K562 (cell line): ENCODE measurements at regions not wholly inside any gene's neighbourhood (a gene's known extent, or its start where the extent isn't known, plus 50 kb on each side); places are given as distances from the start of the nearest gene placed in this dataset.

Experiments
- DIDO1 ChIP-seq: fragments of 450-650 bp; IDR thresholded peaks from 2 replicates; pipeline ENCODE4 v1.6.1; 2016; ENCODE audit warnings: low read depth, missing biosample characterization, missing genetic modification characterization
- FOXA1 ChIP-seq: fragments of 450-650 bp; IDR thresholded peaks from 2 replicates; pipeline ENCODE4 v1.6.1; 2016; ENCODE audit warnings: mild to moderate bottlenecking, borderline replicate concordance
- HLTF ChIP-seq: fragments of 450-650 bp; IDR thresholded peaks from 2 replicates; pipeline ENCODE4 v1.6.1; 2016
- KAT8 ChIP-seq: fragments of 450-650 bp; IDR thresholded peaks from 2 replicates; pipeline ENCODE4 v1.6.1; 2016; ENCODE audit warnings: low read depth, mild to moderate bottlenecking
- ZNF609 ChIP-seq: sonication (generic); formaldehyde crosslinking; IDR thresholded peaks from 2 replicates; pipeline ENCODE4 v1.8.1; 2023; ENCODE audit warnings: missing genetic modification reagents, mild to moderate bottlenecking, borderline replicate concordance
- TF ChIP-seq, protein P1 (sequence below): fragments of 250-450 bp; sonication (Bioruptor Pico); IDR thresholded peaks from 2 replicates; pipeline ENCODE4 v1.5.1; 2021; ENCODE audit warnings: mild to moderate bottlenecking

GRCh38 chr5:171513591-171513990 is 94.1 kb downstream of the FGF18 start (continued):
- no peak for TF ChIP-seq ZNF609 (CRISPR knock-in tag)
- TF ChIP-seq FOXA1 = no peak
- no peak for TF ChIP-seq DIDO1
- no peak for TF ChIP-seq HLTF
- TF ChIP-seq, protein P1, sequence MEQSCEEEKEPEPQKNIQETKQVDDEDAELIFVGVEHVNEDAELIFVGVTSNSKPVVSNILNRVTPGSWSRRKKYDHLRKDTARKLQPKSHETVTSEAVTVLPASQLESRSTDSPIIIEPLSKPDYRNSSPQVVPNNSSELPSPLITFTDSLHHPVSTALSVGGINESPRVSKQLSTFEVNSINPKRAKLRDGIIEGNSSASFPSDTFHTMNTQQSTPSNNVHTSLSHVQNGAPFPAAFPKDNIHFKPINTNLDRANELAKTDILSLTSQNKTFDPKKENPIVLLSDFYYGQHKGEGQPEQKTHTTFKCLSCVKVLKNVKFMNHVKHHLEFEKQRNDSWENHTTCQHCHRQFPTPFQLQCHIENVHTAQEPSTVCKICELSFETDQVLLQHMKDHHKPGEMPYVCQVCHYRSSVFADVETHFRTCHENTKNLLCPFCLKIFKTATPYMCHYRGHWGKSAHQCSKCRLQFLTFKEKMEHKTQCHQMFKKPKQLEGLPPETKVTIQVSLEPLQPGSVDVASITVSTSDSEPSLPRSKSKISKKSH (CRISPR knock-in tag) = no peak
- no peak for TF ChIP-seq KAT8
